A673 (cell line): ENCODE measurements at regions not wholly inside any gene's neighbourhood (a gene's known extent, or its start where the extent isn't known, plus 50 kb on each side); places are given as distances from the start of the nearest gene placed in this dataset.

ENCODE experiments used
- BruUV-seq: library from RNA; stranded (reverse); fragments of 400-500 nt; replicated peaks from 2 replicates; lab custom pipeline; 2021; lab: Mats Ljungman, UMichigan
- CTCF ChIA-PET: fragments of 300-600 bp; sonication (Branson Sonifier 250); formaldehyde crosslinking; loops from one replicate; lab custom pipeline; 2022; ENCODE audit warnings: antibody characterized with exemption; lab: Charles Lee
- POLR2A ChIA-PET: fragments of 300-600 bp; sonication (Branson Sonifier 250); formaldehyde crosslinking; loops from one replicate; lab custom pipeline; 2022; ENCODE audit warnings: antibody characterized with exemption; ENCODE audit not compliant: low non-redundant PET; lab: Charles Lee
- DNase-seq: peaks from one replicate; pipeline ENCODE4 v3.0.0-alpha.2; 2015; ENCODE audit warnings: low spot score
- H3K27ac ChIP-seq: fragments of 200-600 bp; sonication (generic); 2 replicates; pipeline ENCODE4 v1.5.1; 2016; ENCODE audit warnings: mixed run types, low read depth, mild to moderate bottlenecking, mixed read lengths, antibody characterized with exemption, low read length; ENCODE audit not compliant: poor library complexity, severe bottlenecking
- H3K27me3 ChIP-seq: fragments of 200-600 bp; sonication (generic); replicated peaks from 2 replicates; pipeline ENCODE4 v1.6.1; 2017; ENCODE audit warnings: mixed run types, low read depth, mild to moderate bottlenecking, mixed read lengths, antibody characterized with exemption, low read length; ENCODE audit not compliant: insufficient read depth, poor library complexity
- H3K36me3 ChIP-seq: fragments of 200-600 bp; sonication (generic); 2 replicates; pipeline ENCODE4 v1.6.1; 2016; ENCODE audit warnings: mixed run types, mild to moderate bottlenecking, mixed read lengths, antibody characterized with exemption, low read length; ENCODE audit not compliant: insufficient read depth, poor library complexity, severe bottlenecking
- H3K4me1 ChIP-seq: fragments of 200-600 bp; sonication (generic); 2 replicates; pipeline ENCODE4 v1.6.1; 2017; ENCODE audit warnings: mixed run types, mild to moderate bottlenecking, mixed read lengths, antibody characterized with exemption, low read length; ENCODE audit not compliant: insufficient read depth, poor library complexity, severe bottlenecking
- H3K4me3 ChIP-seq: fragments of 200-600 bp; sonication (generic); 2 replicates; pipeline ENCODE4 v1.5.1; 2016; ENCODE audit warnings: low read depth, mixed run types, mild to moderate bottlenecking, mixed read lengths, low read length; ENCODE audit not compliant: poor library complexity, severe bottlenecking
- H3K9me3 ChIP-seq: fragments of 200-600 bp; sonication (generic); 2 replicates; pipeline ENCODE4 v1.6.1; 2016; ENCODE audit warnings: mixed run types, low read depth, mild to moderate bottlenecking, mixed read lengths, antibody characterized with exemption, low read length; ENCODE audit not compliant: poor library complexity, severe bottlenecking
- EZH2 ChIP-seq: fragments of 200-600 bp; sonication (generic); IDR thresholded peaks from 2 replicates; pipeline ENCODE4 v1.6.1; 2017; ENCODE audit warnings: borderline replicate concordance, low read depth, mild to moderate bottlenecking, mixed read lengths, antibody characterized with exemption, low read length; ENCODE audit not compliant: poor library complexity, severe bottlenecking
- intact Hi-C: fragments of 100-400 bp; cut with micrococcal nuclease; formaldehyde crosslinking; loops from one replicate; pipeline ENCODE4 v1.10.0; 2022; ENCODE audit not compliant: unreplicated experiment
- TF ChIP-seq, protein P1 (sequence below): fragments of 300-800, 200-600 bp; sonication (generic); conservative IDR thresholded peaks from 2 replicates; pipeline ENCODE4 v1.5.1; 2017; ENCODE audit warnings: low read depth, mild to moderate bottlenecking, antibody characterized with exemption, low read length, moderate library complexity, mixed read lengths

DNA sequence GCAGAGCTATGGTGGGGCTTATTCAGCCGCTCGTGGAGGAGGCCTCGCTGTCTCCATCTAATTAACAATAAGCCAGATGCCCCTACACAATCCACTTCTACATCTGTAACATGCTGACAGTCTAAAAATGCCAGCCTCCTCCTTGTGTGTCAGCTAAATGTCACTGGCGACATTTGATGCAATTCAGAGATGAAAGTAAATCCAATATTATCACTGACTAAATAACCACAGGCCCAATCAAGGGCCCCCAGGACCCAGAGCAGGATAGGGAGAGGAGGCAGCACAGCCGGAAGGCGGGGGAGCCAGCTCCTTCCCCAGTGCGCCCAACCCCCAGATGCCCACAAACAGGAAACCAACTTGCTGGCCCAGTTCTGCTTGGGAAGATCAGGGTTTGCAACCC, 76.6 kb downstream of the DMRTA2 start:
- no peaks in the 10 kb centered on the region for H3K4me1 ChIP-seq
- ChIA-PET CTCF (no interaction called here), POLR2A (no interaction called here)
- no peak overlapping the region for H3K4me3 ChIP-seq
- DNase-seq = no peak
- no peaks in the 10 kb centered on the region for H3K9me3 ChIP-seq
- no TSS peak for BruUV-seq
- H3K36me3 ChIP-seq = no peaks in the 10 kb centered on the region
- intact Hi-C loops = no loop called here
- no peaks in the 10 kb centered on the region for H3K27me3 ChIP-seq
- H3K27ac ChIP-seq = no peak overlapping the region
- TF ChIP-seq EZH2 = no peak
- TF ChIP-seq, protein P1, sequence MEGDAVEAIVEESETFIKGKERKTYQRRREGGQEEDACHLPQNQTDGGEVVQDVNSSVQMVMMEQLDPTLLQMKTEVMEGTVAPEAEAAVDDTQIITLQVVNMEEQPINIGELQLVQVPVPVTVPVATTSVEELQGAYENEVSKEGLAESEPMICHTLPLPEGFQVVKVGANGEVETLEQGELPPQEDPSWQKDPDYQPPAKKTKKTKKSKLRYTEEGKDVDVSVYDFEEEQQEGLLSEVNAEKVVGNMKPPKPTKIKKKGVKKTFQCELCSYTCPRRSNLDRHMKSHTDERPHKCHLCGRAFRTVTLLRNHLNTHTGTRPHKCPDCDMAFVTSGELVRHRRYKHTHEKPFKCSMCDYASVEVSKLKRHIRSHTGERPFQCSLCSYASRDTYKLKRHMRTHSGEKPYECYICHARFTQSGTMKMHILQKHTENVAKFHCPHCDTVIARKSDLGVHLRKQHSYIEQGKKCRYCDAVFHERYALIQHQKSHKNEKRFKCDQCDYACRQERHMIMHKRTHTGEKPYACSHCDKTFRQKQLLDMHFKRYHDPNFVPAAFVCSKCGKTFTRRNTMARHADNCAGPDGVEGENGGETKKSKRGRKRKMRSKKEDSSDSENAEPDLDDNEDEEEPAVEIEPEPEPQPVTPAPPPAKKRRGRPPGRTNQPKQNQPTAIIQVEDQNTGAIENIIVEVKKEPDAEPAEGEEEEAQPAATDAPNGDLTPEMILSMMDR = no peak

DNA sequence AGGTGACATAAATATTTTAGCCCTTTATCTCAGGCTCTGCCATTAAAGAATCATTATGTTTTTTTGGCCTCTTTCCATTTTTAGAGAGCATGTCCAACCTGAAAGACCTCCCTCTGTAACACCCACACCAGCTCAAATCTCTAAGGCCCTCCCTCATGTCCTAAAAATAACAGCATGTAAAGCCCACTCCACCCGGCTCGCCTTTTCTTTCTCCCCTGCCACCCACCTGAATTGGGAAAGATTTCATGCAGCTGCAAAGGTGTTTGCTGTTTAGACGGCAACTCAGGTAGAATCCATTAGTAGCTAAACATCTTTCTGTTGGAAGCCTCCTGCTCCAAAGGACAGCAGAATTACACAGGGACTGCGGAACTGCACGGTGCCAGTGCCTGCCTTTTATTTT, 79.9 kb downstream of the DMRTA2 start:
- Histone ChIP-seq H3K9me3 (no peaks in the 10 kb centered on the region), H3K4me1 (no peaks in the 10 kb centered on the region), H3K27me3 (peaks cover 3% of the 10 kb centered on the region), H3K36me3 (no peaks in the 10 kb centered on the region), H3K27ac (no peak overlapping the region), H3K4me3 (no peak overlapping the region)
- no TSS peak for BruUV-seq
- no peak for TF ChIP-seq EZH2
- TF ChIP-seq, protein P1 = no peak
- no peak for DNase-seq
- POLR2A ChIA-PET = no interaction called here
- intact Hi-C loops = no loop called here
- CTCF ChIA-PET = no interaction called here

DNA sequence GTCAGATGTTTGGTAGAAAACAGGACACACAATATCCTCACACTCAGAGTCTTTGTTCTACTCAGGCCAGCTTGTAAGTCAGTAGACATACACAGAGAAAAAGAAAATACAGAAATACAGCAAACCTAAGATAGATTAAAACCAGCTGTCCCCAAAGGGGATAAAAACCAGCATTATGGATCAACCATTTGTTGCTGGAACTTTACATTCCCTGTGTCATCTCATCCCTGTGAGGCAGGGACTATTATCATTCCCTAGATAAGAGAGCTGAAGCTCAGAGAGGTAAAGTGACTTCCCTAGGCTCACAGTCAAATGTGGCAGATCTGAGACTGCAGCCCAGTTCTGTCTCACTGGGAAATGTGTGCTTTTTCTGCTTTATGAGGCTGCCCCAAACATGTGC, 80.7 kb downstream of the DMRTA2 start:
- ChIA-PET CTCF (no interaction called here), POLR2A (no interaction called here)
- peaks cover 3% of the 10 kb centered on the region for H3K27me3 ChIP-seq
- no peaks in the 10 kb centered on the region for H3K9me3 ChIP-seq
- DNase-seq = no peak
- H3K36me3 ChIP-seq = no peaks in the 10 kb centered on the region
- no peak overlapping the region for H3K27ac ChIP-seq
- no TSS peak for BruUV-seq
- no peaks in the 10 kb centered on the region for H3K4me1 ChIP-seq
- TF ChIP-seq, protein P1 = no peak
- TF ChIP-seq EZH2 = no peak
- intact Hi-C loops = no loop called here
- H3K4me3 ChIP-seq = no peak overlapping the region
